Lower leg skin (tissue), 4 donors: ENCODE measurements at regions not wholly inside any gene's neighbourhood (a gene's known extent, or its start where the extent isn't known, plus 50 kb on each side); places are given as distances from the start of the nearest gene placed in this dataset.

Source experiments
- DNase-seq, 2 donors: peaks; one replicate each; pipeline ENCODE4 v3.0.0-alpha.2; 2019; ENCODE audit warnings: low spot score in 2 of 2
- H3K4me3 ChIP-seq: fragments of 200-600 bp; sonication (generic); 2 replicates; pipeline ENCODE4 v1.5.1; 2017; ENCODE audit warnings: mild to moderate bottlenecking, low read depth; ENCODE audit not compliant: poor library complexity, severe bottlenecking
- POLR2A ChIP-seq, 2 donors: fragments of 450-650 bp; IDR thresholded peaks; one replicate each; pipeline ENCODE4 v1.6.1; 2016 to 2017; ENCODE audit warnings: antibody characterized with exemption in 2 of 2, mild to moderate bottlenecking in 1 of 2, moderate library complexity in 1 of 2
- WGBS, 2 donors: methylation state at CpG; one replicate each; pipeline ENCODE4 v1.1.5; 2018; 5-methylcytosine and 5-hydroxymethylcytosine counted together
- intact Hi-C: fragments of 100-400 bp; cut with DNase I; formaldehyde crosslinking; loops from one replicate; pipeline ENCODE4 v1.15.0; 2023; ENCODE audit warnings: low total_unique reads
- TF ChIP-seq, protein P1 (sequence below), 3 donors: fragments of 450-650 bp; IDR thresholded peaks; one replicate each; pipeline ENCODE4 v1.5.1; 2016; ENCODE audit warnings: antibody characterized with exemption in 3 of 3, mild to moderate bottlenecking in 3 of 3, moderate library complexity in 2 of 3

GRCh38 chr1:8212580-8213031 is 105.3 kb upstream of the SLC45A1 start:
- H3K4me3 ChIP-seq: no peak overlapping the region
- WGBS, 2 donors: 82 to 88% methylated on average over 8 of the region's 8 CpGs
- DNase-seq: no peak
- TF ChIP-seq, protein P1, sequence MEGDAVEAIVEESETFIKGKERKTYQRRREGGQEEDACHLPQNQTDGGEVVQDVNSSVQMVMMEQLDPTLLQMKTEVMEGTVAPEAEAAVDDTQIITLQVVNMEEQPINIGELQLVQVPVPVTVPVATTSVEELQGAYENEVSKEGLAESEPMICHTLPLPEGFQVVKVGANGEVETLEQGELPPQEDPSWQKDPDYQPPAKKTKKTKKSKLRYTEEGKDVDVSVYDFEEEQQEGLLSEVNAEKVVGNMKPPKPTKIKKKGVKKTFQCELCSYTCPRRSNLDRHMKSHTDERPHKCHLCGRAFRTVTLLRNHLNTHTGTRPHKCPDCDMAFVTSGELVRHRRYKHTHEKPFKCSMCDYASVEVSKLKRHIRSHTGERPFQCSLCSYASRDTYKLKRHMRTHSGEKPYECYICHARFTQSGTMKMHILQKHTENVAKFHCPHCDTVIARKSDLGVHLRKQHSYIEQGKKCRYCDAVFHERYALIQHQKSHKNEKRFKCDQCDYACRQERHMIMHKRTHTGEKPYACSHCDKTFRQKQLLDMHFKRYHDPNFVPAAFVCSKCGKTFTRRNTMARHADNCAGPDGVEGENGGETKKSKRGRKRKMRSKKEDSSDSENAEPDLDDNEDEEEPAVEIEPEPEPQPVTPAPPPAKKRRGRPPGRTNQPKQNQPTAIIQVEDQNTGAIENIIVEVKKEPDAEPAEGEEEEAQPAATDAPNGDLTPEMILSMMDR (IDR thresholded peaks at IDR 0.05): no peak
- TF ChIP-seq POLR2A (IDR thresholded peaks at IDR 0.05): no peak
- intact Hi-C loops: no loop called here

GRCh38 chr1:8211883-8212579 is 105.9 kb upstream of the SLC45A1 start:
- intact Hi-C loops: no loop called here
- H3K4me3 ChIP-seq: no peak overlapping the region
- WGBS, 2 donors: 26 to 29% methylated on average over 27 of the region's 27 CpGs
- TF ChIP-seq, protein P1 (IDR thresholded peaks at IDR 0.05): no peak
- TF ChIP-seq POLR2A (IDR thresholded peaks at IDR 0.05): no peak
- DNase-seq: peak; percentile 67 to 92

DNA sequence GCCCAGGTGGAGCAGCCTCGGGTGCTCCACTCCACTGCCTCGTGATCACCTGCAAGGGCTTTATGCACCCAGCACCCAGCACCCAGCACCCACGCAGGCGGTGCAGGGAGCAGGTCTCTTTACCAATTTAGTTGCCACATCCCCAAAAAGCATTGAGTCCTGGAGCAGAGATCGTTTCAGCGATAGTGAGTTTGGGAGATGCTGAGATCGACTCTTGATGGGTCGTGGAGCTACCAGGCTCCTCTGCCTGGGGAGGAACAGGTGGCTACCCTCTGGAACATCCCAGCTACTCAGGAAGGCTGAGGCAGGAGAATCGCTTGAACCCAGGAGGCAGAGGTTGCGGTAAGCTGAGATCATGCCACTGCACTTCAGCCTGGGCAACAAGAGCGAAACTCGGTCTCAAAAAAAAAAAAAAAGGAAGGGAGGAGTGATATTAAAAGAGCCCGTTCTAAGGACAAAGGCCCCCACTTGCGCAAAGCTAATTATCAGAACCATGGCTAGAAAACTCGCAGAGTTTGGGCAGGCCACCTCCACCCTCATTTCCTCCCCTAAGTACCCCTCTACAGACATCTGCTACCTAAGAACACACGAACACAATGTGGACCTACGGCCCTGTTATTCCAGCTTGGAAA is 106.5 kb upstream of the SLC45A1 start:
- no peak for DNase-seq
- H3K4me3 ChIP-seq: no peak overlapping the region
- intact Hi-C loops: no loop called here
- TF ChIP-seq, protein P1 (IDR thresholded peaks at IDR 0.05): no peak
- no peak for TF ChIP-seq POLR2A (IDR thresholded peaks at IDR 0.05)
- 76 to 81% methylated on average over 17 of the region's 17 CpGs for WGBS, 2 donors

- WGBS, 2 donors: 94 to 95% methylated on average over 8 of the region's 8 CpGs
- intact Hi-C loops: no loop called here
- no peak for DNase-seq
- TF ChIP-seq, protein P1 (IDR thresholded peaks at IDR 0.05): no peak
- no peak for TF ChIP-seq POLR2A (IDR thresholded peaks at IDR 0.05)
- H3K4me3 ChIP-seq: no peak overlapping the region
Measured at GRCh38 chr1:8207202-8207601, 110.7 kb upstream of the SLC45A1 start.

- no peak overlapping the region for H3K4me3 ChIP-seq
- WGBS, 2 donors: 96% methylated on average over 7 of the region's 7 CpGs
- TF ChIP-seq, protein P1 (IDR thresholded peaks at IDR 0.05): no peak
- TF ChIP-seq POLR2A (IDR thresholded peaks at IDR 0.05): no peak
- no peak for DNase-seq
- intact Hi-C loops: no loop called here
Measured at GRCh38 chr1:8206391-8206790, 111.5 kb upstream of the SLC45A1 start.
